Inflammatory macrophage treated with lipopolysaccharide for 4 hours (primary cell): ENCODE measurements at regions not wholly inside any gene's neighbourhood (a gene's known extent, or its start where the extent isn't known, plus 50 kb on each side); places are given as distances from the start of the nearest gene placed in this dataset.
A peak's percentile ranks its signal among the peaks of the same experiment; 100 is the strongest.

Source experiments
- DNase-seq: peaks from one replicate; pipeline ENCODE4 v3.0.0-alpha.2; 2020

DNA sequence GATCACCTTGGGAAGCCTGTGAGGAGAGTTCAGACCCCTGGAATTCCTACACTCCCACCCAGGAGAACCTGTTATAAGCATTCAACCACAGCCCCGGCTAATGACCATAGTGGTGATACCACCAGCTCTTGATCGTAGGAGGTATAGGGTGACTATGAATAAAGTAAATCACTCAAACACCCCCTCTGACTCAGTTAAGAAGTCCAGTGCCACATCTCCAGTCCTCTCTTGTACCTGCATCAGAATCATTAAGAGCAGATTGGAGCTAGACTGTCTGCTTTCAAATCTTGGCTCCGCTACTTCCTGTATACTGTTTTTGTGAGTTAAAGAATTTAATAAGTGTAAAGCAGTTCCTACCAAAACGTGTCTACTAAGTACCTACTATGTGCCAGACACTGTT lies 565.1 kb upstream of the DIPK2B start:
- DNase-seq, result no peak

DNA sequence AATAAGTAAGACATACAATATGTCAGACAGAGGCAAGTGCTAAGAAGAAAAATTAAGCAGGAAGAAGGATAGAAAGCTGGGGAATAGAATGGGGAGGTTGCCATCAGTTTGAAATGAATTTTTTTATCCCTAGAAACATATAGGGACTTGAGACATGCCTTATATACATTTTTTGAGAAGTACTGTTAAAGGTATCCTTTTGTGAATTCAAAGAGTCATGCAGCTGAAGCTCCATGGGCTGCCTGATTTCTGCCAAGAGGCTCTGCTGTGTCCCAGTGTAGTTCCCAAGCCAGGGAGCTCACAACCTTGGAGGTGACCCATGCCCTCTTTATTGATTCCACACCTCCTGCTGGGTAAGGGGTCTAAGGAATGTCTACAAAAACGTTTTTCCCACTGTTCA lies 564.6 kb upstream of the DIPK2B start:
- DNase-seq, result no peak

DNA sequence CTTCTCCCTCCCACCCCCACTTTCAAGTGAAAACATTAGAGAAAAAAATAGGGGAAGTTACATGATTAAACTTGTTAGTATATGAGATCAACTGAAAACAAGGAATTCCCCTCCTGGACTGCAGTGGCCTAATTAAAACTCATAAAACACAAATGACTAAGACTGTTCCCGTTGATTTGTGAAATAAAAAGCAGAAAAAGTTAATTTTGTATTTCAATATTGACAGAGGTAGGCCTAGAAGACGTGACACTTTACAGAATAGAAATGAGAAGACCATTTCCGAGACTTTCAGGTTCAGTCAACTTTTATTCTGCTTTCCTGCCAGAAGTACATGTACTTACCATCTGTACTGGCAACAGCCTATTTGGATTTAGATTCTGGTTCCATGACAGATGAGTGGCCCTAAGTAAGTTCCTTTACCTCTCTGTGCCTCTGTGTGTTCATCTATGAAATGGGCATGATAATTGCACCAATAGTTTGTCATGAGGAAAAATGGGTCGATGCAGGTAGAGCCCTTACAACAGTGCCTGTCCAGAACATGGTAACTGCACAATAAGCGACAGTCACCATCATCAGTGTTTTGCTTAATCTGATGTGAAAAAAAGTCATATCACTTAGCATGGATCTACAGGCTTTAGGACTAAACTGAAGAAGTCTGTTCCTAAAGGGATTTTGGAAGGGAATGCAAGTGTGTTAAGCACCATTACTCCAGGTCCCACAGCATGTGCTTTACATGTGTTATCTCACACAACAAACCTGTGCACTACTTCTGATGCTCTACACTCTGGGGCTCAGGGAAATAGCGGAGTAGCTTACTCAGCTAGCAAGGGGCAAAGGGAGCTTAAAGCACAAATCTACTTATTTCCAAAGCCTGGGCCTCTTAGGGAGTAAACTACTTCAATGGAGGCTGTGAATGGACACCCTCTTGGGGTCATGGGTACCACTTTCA lies 562.3 kb upstream of the DIPK2B start:
- DNase-seq, result peak; percentile 82

DNA sequence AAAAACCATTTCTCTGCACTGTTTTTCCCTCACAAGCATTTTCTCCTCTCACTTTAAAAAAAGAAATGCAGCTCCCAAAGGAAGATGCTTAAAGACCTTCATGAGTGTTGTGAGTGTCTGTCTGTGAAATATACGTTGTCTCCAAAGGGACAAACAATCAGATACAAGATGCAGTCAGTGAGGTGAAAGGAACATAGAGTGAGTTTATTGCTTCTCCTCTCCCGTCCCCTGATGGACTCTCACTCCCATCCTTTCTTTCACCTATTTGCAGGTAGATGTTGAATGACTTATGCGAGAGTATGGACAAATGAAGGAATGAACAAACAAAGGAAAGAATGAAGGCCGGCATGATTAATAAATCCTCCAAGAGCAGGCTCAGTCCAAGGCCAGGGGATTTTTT lies 561.2 kb upstream of the DIPK2B start:
- DNase-seq, result no peak

DNA sequence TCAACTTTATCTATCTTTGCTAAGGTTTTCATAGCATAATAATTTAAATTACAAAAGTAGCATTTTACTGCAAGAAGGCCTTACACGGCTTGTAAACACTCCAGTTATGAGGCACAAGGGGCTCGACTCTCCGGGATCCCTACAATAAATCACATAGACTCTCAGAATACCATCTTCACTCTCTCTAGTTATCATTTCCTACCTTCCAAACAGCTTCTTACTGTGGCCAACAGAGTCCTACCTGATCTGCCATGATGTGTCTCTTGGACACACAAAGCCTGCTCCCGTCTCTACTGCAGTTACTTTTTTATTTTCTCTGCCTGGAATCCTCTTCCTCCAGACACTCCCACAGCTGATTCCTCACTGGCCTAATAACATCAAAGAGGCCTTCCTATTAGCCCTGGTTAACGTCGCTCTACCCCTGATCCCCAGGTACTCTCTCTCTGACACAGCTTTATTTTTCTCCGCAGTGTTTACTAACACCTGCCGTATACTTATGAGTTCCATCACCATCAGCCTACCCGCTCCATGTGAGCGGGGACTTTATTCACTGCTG lies 559.6 kb upstream of the DIPK2B start:
- DNase-seq, result no peak

DNA sequence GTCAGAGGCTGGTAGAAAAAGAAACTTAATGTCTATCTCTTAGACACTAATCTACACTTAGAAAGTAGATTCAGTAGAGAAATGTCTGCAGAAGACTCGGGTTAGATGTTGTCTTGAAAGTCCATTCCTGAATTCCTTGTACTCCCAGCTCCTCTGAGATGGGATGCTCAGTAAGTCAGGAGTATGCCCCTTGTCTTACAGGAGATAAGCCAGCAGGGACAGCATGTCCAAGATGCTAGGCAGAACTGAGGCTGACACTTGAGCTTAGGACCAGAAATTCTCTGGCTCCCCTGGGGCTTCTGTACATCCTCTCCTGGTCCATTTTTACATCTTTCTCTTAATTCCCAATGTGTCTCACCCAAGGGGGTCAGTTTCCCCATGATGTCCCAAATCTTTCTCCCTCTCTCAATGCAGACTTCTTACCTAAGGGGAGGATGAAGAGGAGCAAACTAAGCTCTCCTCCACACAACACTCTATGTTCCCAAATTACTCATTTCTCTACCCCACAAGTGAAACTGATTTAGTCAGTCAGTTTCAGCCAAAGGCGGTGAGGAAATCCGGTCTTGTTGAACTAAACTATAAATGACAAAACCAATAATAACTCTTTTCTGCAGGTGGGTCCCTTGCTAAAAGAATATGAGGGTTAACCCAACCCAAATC lies 558.2 kb upstream of the DIPK2B start:
- peak; percentile 78 for DNase-seq

DNA sequence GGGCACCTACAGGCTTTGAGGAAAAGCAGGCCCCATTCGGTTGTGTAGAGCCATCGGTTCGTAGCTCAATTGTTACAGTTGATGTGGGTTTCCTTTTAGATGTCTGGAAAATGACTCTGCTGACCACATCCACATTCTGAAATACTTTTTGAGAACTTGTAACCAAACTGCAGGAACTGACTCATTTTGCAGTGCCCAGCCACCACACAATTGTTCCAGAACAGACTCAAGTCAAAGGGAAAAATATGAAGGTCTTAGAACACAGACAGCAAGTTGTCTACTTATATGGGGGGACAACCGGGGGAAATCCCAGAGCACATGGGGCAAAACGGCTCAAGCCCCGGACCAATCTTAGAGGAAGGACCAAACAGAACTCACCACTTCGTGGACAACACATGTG lies 557.6 kb upstream of the DIPK2B start:
- DNase-seq, result peak; percentile 85

DNA sequence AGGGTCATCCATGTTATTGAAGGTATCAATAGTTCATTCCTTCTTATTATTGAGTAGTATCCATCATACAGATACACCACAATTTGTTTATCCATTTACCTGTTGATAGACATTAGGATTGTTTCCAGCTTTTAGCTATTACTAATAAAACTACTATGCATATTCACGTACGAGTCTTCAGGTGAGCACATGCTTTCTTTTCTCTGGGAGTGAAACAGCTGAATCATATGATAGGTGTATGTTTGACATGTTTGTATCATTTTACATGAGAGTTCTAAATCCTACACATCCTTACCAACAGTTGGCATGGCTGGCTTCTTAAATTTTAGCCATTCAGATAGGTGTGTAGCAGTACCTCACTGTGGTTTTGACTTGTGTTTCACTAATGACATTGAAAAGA lies 556.6 kb upstream of the DIPK2B start:
- DNase-seq, result no peak

DNA sequence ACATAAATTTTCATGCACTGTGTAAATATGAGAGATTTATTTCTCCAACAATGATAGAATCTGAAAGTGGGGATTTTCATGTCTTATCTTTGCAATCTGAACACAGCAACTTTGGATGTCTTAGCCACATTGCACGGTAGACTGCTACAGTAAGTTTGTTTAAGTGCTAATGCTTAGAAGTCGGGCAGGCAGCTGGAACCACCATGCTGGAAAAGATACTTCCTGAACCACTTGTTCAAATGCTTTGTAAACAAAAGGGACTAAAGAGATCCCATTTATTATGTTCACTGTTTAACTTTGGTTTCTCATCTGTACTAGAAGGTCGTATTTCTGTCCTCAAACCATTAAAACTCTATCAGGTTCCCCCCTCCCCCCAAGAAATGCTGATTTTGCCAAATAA lies 555.9 kb upstream of the DIPK2B start:
- no peak for DNase-seq

DNA sequence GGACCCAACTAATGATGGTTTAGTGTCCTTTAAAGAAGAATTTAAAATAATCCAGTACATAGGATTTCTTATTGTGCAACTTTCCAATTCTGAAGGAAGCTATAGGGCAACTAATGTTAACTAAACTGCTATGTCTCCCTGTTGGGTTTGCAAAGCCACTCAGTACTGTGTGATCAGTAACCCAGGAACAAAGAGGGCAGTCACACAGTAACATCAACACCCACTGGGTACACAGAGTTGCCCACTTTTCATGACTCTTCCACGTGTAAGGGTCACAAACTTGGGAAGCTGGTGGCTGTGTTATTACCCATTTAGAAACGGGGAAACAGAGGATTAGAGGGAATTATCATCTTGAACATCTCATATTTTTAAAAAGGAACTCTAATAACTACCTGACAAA lies 555.0 kb upstream of the DIPK2B start:
- peak; percentile 35 for DNase-seq

DNA sequence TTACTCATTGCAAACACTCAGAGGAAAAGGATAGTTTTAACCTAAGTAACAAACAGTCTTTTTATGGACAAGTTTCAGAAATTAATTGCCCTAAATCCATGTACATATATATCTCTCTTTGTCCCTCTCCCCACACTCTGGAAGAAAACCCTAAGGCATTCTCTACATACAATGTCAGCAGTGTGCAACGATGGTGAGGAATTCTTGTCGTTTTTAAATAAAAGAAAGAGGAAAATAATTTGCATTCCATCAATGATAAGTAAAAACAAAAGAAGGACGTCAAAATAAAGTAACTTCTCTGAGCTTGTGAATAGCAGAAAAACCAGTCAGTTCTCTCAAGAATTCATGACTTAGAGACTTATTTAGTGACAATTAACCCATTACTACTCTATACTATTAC lies 550.5 kb upstream of the DIPK2B start:
- no peak for DNase-seq

DNA sequence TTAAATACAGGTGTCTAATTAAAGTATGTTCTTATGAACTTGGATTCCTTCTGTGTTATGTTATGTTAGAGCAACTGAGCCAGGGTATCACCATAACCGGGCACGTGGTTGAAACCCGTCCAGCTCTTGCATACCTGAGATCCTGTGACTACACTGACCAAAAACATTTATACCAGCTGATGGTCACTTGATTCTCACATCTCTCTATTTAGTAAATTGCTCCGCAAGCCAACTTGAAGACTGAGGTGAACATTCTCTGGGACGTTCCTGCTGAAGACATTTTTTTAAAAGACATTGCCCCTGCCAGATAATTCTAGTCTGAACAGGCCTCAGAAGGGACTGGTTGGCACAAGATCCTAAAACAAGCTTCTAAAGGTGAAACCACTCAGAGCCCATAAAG lies 550.0 kb upstream of the DIPK2B start:
- no peak for DNase-seq

DNA sequence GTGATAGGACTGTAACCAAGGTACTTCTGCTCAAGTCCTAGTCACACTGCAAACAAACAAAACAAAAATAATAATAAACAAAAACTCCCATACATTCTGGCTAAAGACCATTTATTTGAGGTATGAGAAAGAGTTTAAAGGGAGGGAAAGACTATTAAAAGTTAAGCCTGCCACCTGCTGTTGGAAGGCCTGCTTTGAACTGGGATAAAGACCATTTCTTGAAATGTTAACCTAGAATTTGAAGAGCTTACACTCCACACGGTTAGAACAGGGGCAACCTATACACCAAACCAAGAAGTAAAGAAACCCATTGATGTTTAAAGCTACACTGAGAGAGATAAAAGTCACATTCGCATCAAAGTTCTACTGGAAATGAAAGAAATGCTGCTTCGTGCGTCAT lies 548.7 kb upstream of the DIPK2B start:
- DNase-seq, result no peak

DNA sequence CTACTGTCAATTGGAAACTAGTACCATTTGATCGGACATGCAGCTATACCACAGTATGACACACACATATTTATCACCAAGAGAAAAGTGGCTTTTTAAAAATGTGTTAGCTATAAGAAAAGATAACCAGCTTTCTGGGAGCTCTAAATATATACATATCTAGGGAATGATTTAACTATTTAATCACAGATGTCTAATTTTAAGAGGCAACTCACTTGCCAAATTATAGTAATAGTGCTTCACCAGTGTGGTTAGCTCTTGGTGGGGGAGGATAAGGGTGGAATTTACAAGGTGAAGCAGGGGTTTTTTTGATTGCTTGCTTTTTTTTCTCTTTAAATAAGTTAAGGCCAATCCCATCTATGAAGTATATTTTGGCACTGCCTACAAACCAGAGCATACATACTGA lies 547.7 kb upstream of the DIPK2B start:
- no peak for DNase-seq

DNA sequence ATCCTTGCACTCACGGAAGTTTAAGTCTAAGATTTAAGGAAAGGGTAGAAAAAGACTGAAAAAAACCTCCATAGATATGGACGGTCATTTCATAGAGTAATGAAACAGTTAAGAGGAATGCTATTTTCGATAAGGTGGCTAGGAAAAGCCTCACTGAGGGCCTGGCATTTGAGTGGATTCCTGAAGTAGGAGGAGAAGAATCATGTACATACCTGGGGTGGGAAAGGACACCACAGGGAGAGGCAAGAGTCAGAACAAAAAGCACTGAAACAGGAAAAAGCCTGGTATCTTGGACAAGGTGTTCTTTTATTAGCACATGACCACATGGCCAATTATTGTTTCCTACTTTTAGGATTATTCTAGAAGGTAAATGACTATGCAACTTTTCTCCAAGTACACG lies 547.2 kb upstream of the DIPK2B start:
- no peak for DNase-seq

DNA sequence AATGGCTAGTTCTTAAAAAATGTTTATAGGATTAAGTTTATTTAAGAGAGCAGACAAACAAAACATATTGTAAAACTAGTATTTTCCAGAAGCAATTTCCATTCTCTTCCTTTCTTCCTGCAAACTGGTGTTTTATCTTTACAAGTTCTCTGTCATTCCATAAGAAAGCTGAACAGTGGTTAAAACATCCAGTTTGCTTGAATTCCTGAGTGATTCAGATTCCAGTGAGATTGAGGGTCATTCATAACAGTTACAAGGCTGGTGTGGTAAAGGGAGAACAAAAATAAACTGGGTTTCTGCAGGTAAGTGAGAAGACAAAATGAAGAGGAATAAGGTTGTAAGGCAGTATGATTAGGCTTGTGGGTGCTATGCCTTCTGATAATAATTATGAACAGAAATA lies 544.8 kb upstream of the DIPK2B start:
- no peak for DNase-seq

DNA sequence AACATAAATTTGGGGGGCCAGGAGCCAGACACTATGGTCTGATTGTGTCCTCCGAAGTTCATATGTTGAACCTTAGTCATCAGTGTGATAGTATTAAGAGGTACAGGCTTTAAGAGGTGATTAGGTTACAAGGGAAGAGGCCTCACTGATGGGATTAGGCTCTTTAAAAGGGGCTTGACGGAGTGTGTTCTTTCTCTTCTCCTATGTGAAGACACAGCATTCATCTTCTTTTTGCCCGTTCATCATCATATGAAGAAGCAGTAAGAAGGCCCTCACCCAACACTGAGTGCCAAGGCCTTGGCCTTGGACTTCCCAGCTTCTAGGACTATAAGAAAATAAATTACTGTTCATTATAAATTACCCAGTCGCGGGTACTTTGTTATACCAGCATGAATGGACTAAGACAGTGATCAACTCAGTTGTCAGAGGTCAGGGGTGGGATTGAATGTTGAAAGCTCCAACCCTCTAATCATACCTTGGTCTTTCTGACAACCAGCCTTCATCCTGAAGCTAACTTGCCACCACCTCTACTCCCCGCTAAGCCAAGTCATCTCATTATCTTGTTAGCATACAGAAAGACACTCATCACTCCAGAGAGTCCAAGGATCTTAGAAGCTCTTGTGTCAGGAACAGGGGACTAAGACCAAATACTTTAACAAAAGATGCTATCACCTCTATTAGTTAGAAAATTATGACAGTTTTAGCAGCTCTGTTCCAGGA lies 543.4 kb upstream of the DIPK2B start:
- DNase-seq, result no peak

DNA sequence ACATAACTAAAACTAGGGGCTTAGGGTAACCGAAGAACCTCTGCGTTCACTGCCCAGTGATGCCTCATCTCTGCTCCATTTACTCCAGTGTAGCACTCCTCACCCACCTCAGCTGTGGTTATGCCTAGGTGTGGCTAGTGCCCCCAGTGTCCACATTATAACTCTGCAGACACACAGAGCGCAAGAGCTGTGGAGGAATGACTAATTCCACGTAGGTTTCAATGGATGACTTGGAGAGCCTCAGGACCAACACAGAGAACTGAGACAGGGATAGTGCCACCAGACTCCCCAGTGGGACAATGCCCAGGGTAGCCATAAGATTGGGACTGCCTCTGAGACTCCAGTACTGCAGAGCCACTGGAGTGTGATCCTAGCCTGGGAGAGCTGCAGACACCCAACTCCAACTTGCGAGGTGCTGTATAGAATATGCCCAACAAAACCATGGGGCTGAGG lies 542.4 kb upstream of the DIPK2B start:
- DNase-seq, result peak; percentile 30

DNA sequence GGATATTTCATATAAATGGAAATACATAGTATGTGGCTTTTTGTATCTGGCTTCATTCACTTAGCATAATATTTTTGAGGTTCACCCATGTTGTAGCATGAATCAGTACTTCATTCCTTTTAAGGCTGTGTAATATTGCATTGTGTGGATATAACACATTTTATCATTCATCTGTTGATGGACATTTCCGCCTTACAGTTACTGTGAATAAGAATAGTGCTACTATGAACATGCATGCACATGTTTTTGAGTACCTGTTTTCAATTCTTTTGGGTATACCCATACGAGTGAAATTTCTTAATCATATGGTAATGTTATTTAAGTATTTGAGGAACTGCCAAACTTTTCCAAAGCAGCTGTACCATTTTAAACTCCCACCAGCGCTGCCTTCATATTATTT lies 539.6 kb upstream of the DIPK2B start:
- DNase-seq, result no peak

DNA sequence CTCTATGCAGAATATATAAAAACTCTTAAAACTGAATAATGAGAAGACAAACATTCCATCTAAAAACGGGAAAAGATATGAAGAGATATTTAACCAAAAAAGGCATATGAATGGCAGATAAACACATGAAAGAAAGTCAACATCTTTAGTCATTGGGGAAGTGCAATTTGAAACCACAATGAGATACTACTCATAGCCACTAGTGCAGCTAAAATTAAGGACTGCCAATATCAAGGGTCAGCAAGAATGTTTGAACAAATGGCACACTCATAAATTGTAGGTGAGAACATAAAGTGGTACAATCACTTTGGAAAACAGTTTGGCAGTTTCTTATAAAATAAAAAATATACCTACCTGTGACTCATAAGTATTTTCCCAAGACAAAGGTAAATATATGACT lies 534.9 kb upstream of the DIPK2B start:
- DNase-seq, result no peak

DNA sequence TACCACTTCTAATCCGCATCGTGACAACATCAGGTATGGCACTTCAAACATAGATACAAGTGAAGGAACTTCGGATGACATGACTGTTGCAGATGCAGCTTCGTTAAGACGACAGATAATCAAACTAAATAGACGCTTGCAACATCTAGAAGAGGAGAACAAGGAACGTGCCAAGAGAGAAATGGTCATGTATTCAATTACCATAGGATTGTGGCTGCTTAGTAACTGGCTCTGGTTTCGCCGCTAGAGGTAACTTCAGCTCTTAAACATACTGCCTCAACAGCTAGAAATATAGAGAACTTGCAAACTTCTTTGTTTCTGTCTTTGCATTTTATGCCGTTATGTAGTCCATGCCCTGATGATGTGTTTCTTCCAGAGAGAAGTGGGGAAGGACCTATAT lies 530.8 kb upstream of the DIPK2B start:
- DNase-seq, result no peak

DNA sequence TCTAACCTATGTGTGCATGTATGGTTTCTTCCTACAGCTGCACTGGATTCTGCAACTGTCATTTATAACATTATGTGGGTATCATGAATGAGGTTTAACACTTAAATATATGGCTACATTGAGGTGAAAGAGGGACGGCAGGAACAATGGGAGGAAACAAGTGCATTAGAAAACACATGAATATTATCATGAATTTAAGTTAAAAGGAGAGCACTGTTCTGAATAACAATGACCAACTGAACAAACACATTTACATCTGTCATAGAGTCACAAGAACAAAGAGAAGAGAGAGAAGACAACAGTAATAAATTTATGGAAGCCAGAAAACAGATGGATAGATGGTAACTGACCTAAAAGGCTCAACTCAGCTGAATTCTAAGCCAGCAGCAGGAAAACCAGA lies 527.1 kb upstream of the DIPK2B start:
- no peak for DNase-seq

DNA sequence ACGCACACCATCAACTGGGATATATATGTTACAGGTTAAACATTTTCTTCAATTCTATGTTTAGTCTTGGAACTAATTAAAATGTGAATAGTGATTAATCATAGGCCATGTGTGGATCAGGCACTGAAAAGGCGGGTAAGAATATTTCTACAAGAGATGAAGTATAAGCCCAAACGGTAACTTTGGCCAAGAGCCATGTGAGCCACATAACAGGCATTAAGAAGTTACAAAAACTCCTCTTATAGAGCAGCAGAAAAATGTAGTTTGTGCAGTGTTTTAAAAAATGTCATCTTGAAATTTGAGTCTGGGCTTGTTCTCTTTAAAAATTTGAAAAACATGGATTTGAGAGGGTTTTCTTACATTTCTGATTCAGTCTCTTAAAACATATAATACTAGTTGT lies 521.8 kb upstream of the DIPK2B start:
- no peak for DNase-seq
